ENCODE measurements at regions not wholly inside any gene's neighbourhood (a gene's known extent, or its start where the extent isn't known, plus 50 kb on each side); places are given as distances from the start of the nearest gene placed in this dataset.

GRCh38 chr2:215884451-215885087 is 128.8 kb downstream of the MREG start:
- Histone ChIP-seq H3K4me3 (ENCODE audit: low read depth, low read length) (no peak overlapping the region), H3K36me3 (ENCODE audit: control insufficient read depth, insufficient read depth, low read length) (no peaks in the 10 kb centered on the region), H3K27me3 (ENCODE audit: control insufficient read depth, insufficient read depth, low read length) (no peaks in the 10 kb centered on the region)
- CTCF ChIA-PET = interaction anchor here (0.6 to 1.0 kb wide), 2 partner anchors 9 to 250 kb away, joined by 3 read pairs; no protein-coding TSS in a partner anchor
- POLR2A ChIA-PET = no interaction called here
- DNase-seq (ENCODE audit: low read depth) = no peak
- TF ChIP-seq CTCF (IDR thresholded peaks at IDR 0.05; ENCODE audit: insufficient read depth, low read depth, low read length) = no peak

GRCh38 chr2:215883799-215884198 is 129.6 kb downstream of the MREG start:
- Histone ChIP-seq H3K27me3 (ENCODE audit: control insufficient read depth, insufficient read depth, low read length) (no peaks in the 10 kb centered on the region), H3K4me3 (ENCODE audit: low read depth, low read length) (no peak overlapping the region), H3K36me3 (ENCODE audit: control insufficient read depth, insufficient read depth, low read length) (no peaks in the 10 kb centered on the region)
- ChIA-PET POLR2A (no interaction called here), CTCF (no interaction called here)
- DNase-seq (ENCODE audit: low read depth) = no peak
- TF ChIP-seq CTCF (IDR thresholded peaks at IDR 0.05; ENCODE audit: insufficient read depth, low read depth, low read length) = no peak

GRCh38 chr2:215882689-215883088 is 130.7 kb downstream of the MREG start:
- DNase-seq (ENCODE audit: low read depth) = no peak
- H3K27me3 ChIP-seq (ENCODE audit: control insufficient read depth, insufficient read depth, low read length) = no peaks in the 10 kb centered on the region
- no peak for TF ChIP-seq CTCF (IDR thresholded peaks at IDR 0.05; ENCODE audit: insufficient read depth, low read depth, low read length)
- ChIA-PET POLR2A (no interaction called here), CTCF (no interaction called here)
- H3K4me3 ChIP-seq (ENCODE audit: low read depth, low read length) = no peak overlapping the region
- H3K36me3 ChIP-seq (ENCODE audit: control insufficient read depth, insufficient read depth, low read length) = no peaks in the 10 kb centered on the region

GRCh38 chr2:215881582-215881981 is 131.8 kb downstream of the MREG start:
- Histone ChIP-seq H3K4me3 (ENCODE audit: low read depth, low read length) (no peak overlapping the region), H3K36me3 (ENCODE audit: control insufficient read depth, insufficient read depth, low read length) (no peaks in the 10 kb centered on the region), H3K27me3 (ENCODE audit: control insufficient read depth, insufficient read depth, low read length) (no peaks in the 10 kb centered on the region)
- POLR2A ChIA-PET = interaction anchor here (0.6 kb wide), 1 partner anchor 353 kb away, joined by 3 read pairs; no protein-coding TSS in a partner anchor
- DNase-seq (ENCODE audit: low read depth) = no peak
- CTCF ChIA-PET = no interaction called here
- TF ChIP-seq CTCF (IDR thresholded peaks at IDR 0.05; ENCODE audit: insufficient read depth, low read depth, low read length) = no peak

GRCh38 chr2:215880970-215881369 is 132.4 kb downstream of the MREG start:
- Histone ChIP-seq H3K27me3 (ENCODE audit: control insufficient read depth, insufficient read depth, low read length) (no peaks in the 10 kb centered on the region), H3K4me3 (ENCODE audit: low read depth, low read length) (no peak overlapping the region), H3K36me3 (ENCODE audit: control insufficient read depth, insufficient read depth, low read length) (no peaks in the 10 kb centered on the region)
- CTCF ChIA-PET = interaction anchor here (1.4 kb wide), 1 partner anchor 52 kb away, joined by 6 read pairs; no protein-coding TSS in a partner anchor
- no peak for TF ChIP-seq CTCF (IDR thresholded peaks at IDR 0.05; ENCODE audit: insufficient read depth, low read depth, low read length)
- DNase-seq (ENCODE audit: low read depth) = no peak
- POLR2A ChIA-PET = interaction anchor here (0.5 kb wide), 1 partner anchor 352 kb away, joined by 5 read pairs; no protein-coding TSS in a partner anchor

All from BJ (cell line).